Osteoblast (primary cell): ENCODE measurements at regions not wholly inside any gene's neighbourhood (a gene's known extent, or its start where the extent isn't known, plus 50 kb on each side); places are given as distances from the start of the nearest gene placed in this dataset.

Experiments used
- DNase-seq: peaks from one replicate; pipeline ENCODE4 v3.0.0; 2011; ENCODE audit warnings: low spot score, mixed read lengths; ENCODE audit not compliant: insufficient read length; ENCODE audit errors: missing footprints
- H2AFZ ChIP-seq: 2 replicates; pipeline ENCODE4 v1.6.0; 2011; ENCODE audit warnings: mild to moderate bottlenecking, low read length
- H3K27ac ChIP-seq: 2 replicates; pipeline ENCODE4 v1.5.1; 2011; ENCODE audit warnings: mild to moderate bottlenecking, low read depth, low read length, moderate library complexity
- H3K27me3 ChIP-seq: 2 replicates; pipeline ENCODE4 v1.6.0; 2012; ENCODE audit warnings: mild to moderate bottlenecking, control low read depth, inconsistent platforms, low read length, moderate library complexity; ENCODE audit not compliant: insufficient read depth
- H3K36me3 ChIP-seq: 2 replicates; pipeline ENCODE4 v1.5.1; 2011; ENCODE audit warnings: mild to moderate bottlenecking, low read length, control low read depth, moderate library complexity; ENCODE audit not compliant: insufficient read depth
- H3K4me1 ChIP-seq: 2 replicates; pipeline ENCODE4 v1.5.1; 2011; ENCODE audit warnings: mild to moderate bottlenecking, low read length, control low read depth, moderate library complexity; ENCODE audit not compliant: insufficient read depth
- H3K4me2 ChIP-seq: 2 replicates; pipeline ENCODE4 v1.6.0; 2011; ENCODE audit warnings: mild to moderate bottlenecking, low read length; ENCODE audit not compliant: insufficient read depth
- H3K4me3 ChIP-seq: fragments of 200-600 bp; sonication (generic); 3 replicates; pipeline ENCODE4 v1.5.1; 2012; ENCODE audit warnings: mild to moderate bottlenecking, low read length, inconsistent platforms; ENCODE audit not compliant: insufficient read depth
- H3K79me2 ChIP-seq: 2 replicates; pipeline ENCODE4 v1.6.0; 2012; ENCODE audit warnings: mild to moderate bottlenecking, low read length, control low read depth, inconsistent platforms; ENCODE audit not compliant: insufficient read depth
- H3K9me3 ChIP-seq: 2 replicates; pipeline ENCODE4 v1.5.1; 2011; ENCODE audit warnings: low read depth, low read length, control low read depth
- H4K20me1 ChIP-seq: 2 replicates; pipeline ENCODE4 v1.6.0; 2012; ENCODE audit warnings: mild to moderate bottlenecking, low read length, control low read depth; ENCODE audit not compliant: insufficient read depth
- CTCF ChIP-seq: IDR thresholded peaks from 2 replicates; pipeline ENCODE4 v1.5.1; 2011; ENCODE audit warnings: mild to moderate bottlenecking, low read depth, low read length, moderate library complexity; ENCODE audit errors: extremely low read depth

- no peaks in the 10 kb centered on the region for H3K36me3 ChIP-seq
- H3K4me1 ChIP-seq: peaks cover 34% of the 10 kb centered on the region
- no peak overlapping the region for H3K4me3 ChIP-seq
- H3K9me3 ChIP-seq: no peaks in the 10 kb centered on the region
- TF ChIP-seq CTCF: no peak
- H3K4me2 ChIP-seq: no peak overlapping the region
- no peak overlapping the region for H3K27ac ChIP-seq
- H3K79me2 ChIP-seq: no peaks in the 10 kb centered on the region
- H2AFZ ChIP-seq: no peak overlapping the region
- no peak for DNase-seq
- H3K27me3 ChIP-seq: peaks cover 9% of the 10 kb centered on the region
- H4K20me1 ChIP-seq: no peaks in the 10 kb centered on the region
These were observed 69.8 kb downstream of the CPN2 start for GRCh38 chr3:194281306-194281705.

GRCh38 chr3:194281766-194282165 lies 69.4 kb downstream of the CPN2 start:
- H3K36me3 ChIP-seq: no peaks in the 10 kb centered on the region
- H3K27me3 ChIP-seq: peaks cover 13% of the 10 kb centered on the region
- TF ChIP-seq CTCF: no peak
- no peak overlapping the region for H2AFZ ChIP-seq
- no peak overlapping the region for H3K27ac ChIP-seq
- H3K79me2 ChIP-seq: no peaks in the 10 kb centered on the region
- H4K20me1 ChIP-seq: no peaks in the 10 kb centered on the region
- no peaks in the 10 kb centered on the region for H3K9me3 ChIP-seq
- no peak overlapping the region for H3K4me3 ChIP-seq
- no peak for DNase-seq
- peaks cover 32% of the 10 kb centered on the region for H3K4me1 ChIP-seq
- H3K4me2 ChIP-seq: no peak overlapping the region

DNA sequence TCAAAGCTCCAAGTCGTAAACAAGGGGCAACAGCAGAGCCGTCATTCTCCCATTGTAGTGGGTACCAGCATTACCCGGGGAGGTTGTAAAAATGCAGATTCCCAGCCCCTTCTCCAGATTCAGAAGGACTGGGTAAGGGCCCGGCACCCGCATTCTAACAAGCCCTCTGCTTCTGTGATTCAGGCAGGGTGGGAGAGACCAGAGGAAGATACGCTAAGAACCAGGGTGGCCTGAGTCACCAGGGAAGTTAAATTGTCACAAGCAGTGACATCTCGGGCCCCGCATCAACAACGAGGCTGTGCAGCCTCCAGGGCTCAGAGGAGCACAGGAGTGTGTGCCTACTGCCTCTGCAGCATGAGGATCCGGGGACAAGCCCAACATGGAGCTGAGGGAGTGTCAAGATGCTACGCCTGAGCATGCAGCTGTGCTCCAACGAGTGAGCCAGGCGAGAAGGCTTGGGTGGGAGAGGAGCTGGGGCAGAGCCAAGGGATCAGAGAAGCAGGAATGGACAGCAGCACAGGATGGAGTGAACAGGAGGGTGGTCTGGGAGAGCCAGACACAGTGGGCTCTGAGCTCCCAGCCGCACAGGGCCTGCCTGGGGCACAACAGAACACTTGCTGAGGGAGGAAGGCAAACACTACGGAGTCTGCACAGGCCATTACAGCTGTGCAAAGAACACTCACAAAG lies 68.5 kb downstream of the CPN2 start:
- Histone ChIP-seq H4K20me1 (no peaks in the 10 kb centered on the region), H3K27ac (no peak overlapping the region), H3K27me3 (peaks cover 20% of the 10 kb centered on the region), H2AFZ (no peak overlapping the region), H3K4me3 (no peak overlapping the region), H3K36me3 (no peaks in the 10 kb centered on the region), H3K9me3 (no peaks in the 10 kb centered on the region), H3K4me1 (peaks cover 24% of the 10 kb centered on the region), H3K79me2 (no peaks in the 10 kb centered on the region), H3K4me2 (no peak overlapping the region)
- TF ChIP-seq CTCF: no peak
- no peak for DNase-seq

DNA sequence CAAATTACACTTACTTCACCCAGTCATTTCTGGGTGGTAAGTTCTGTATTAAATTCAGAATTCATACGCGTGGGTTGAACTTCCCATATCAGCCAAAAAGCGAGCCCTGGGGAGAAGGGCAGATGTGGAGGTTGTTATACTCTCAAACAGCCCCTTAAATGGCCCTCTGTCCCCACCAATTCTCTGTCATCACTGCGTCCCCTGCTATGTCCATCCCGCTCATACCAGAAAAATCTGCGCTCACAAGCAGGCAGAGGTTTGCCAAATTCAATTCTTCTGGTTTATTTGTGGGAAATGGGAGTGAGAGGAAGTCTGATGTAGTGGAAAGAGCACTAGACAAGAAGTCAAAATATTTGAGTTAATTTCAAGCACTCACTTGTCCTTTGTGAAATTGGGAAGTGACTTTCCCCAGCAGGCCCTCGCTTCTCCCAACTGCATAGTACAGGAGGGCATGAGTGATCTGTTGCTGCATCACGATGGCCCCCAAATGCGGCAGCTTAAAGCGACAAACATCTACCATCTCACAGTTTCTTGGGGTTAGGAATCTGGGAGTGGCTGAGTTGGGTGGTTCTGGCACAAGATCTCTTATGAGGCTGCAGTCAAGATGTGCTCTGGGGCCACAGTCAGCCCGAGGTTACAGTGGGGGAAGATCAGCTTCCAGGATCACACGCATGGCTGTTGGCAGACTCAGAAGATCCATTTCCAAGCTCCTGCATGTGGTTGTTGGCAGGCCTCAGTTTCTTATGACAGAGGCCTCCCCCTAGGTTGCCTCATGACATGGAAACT lies 67.7 kb downstream of the CPN2 start:
- H3K27me3 ChIP-seq: peaks cover 28% of the 10 kb centered on the region

More for the DNA sequence above, 67.7 kb downstream of the CPN2 start:
- no peak overlapping the region for H3K4me2 ChIP-seq
- no peak for DNase-seq
- H3K4me1 ChIP-seq: peaks cover 15% of the 10 kb centered on the region
- no peaks in the 10 kb centered on the region for H3K9me3 ChIP-seq
- no peaks in the 10 kb centered on the region for H3K79me2 ChIP-seq
- H3K36me3 ChIP-seq: no peaks in the 10 kb centered on the region
- no peaks in the 10 kb centered on the region for H4K20me1 ChIP-seq
- H2AFZ ChIP-seq: no peak overlapping the region
- TF ChIP-seq CTCF: no peak
- no peak overlapping the region for H3K4me3 ChIP-seq
- H3K27ac ChIP-seq: no peak overlapping the region
